Bronchial epithelial cell (primary cell): ENCODE measurements at regions not wholly inside any gene's neighbourhood (a gene's known extent, or its start where the extent isn't known, plus 50 kb on each side); places are given as distances from the start of the nearest gene placed in this dataset.
"Not testable (repeated sequence)": the region's sequence is repeated elsewhere in the genome, so short reads cannot be mapped to it uniquely, and the experiment has no call there.

Experiments used
- DNase-seq: peaks from one replicate; pipeline ENCODE4 v3.0.0-alpha.2; 2010; ENCODE audit warnings: low read depth
- FAIRE-seq: peaks from 2 replicates; lab custom pipeline; 2011; peaks lifted over from hg19 to GRCh38; lab: Jason Lieb, UNC
- H3K27me3 ChIP-seq: 2 replicates; pipeline ENCODE4 v1.5.1; 2011; ENCODE audit warnings: low read length; ENCODE audit not compliant: control insufficient read depth, insufficient read depth
- H3K36me3 ChIP-seq: 2 replicates; pipeline ENCODE4 v1.5.1; 2011; ENCODE audit warnings: low read length; ENCODE audit not compliant: control insufficient read depth, insufficient read depth
- H3K4me3 ChIP-seq: 2 replicates; pipeline ENCODE4 v1.5.1; 2011; ENCODE audit warnings: mild to moderate bottlenecking, low read depth, low read length, control low read depth
- TF ChIP-seq, protein P1 (sequence below): IDR thresholded peaks from 2 replicates; pipeline ENCODE4 v1.5.1; 2011; ENCODE audit warnings: mild to moderate bottlenecking, moderate library complexity, low read length, control low read depth, inconsistent platforms; ENCODE audit not compliant: insufficient read depth, severe bottlenecking

DNA sequence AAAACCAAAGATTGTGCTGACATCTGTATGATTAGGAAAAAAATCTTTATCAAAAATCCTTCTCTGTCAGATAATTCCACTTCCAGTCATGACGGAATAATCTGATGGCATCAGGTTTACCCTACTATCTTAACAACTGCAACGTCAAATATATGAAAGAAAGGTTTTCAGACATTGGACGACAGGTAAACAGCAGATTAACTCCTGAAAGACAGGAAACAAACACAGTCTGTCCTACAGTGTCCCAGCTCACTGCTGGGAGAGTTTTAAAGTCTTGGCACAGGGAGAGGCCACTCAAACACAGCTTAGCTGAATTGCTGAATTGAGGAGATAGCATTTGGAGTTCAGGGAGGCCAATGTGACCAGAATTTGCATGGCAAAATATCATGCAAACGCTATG is 186.3 kb upstream of the KCTD7 start:
- FAIRE-seq (no peak), DNase-seq (no peak)
- no peaks in the 10 kb centered on the region for H3K36me3 ChIP-seq
- TF ChIP-seq, protein P1, sequence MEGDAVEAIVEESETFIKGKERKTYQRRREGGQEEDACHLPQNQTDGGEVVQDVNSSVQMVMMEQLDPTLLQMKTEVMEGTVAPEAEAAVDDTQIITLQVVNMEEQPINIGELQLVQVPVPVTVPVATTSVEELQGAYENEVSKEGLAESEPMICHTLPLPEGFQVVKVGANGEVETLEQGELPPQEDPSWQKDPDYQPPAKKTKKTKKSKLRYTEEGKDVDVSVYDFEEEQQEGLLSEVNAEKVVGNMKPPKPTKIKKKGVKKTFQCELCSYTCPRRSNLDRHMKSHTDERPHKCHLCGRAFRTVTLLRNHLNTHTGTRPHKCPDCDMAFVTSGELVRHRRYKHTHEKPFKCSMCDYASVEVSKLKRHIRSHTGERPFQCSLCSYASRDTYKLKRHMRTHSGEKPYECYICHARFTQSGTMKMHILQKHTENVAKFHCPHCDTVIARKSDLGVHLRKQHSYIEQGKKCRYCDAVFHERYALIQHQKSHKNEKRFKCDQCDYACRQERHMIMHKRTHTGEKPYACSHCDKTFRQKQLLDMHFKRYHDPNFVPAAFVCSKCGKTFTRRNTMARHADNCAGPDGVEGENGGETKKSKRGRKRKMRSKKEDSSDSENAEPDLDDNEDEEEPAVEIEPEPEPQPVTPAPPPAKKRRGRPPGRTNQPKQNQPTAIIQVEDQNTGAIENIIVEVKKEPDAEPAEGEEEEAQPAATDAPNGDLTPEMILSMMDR, result no peak
- H3K4me3 ChIP-seq, result no peak overlapping the region
- no peaks in the 10 kb centered on the region for H3K27me3 ChIP-seq

DNA sequence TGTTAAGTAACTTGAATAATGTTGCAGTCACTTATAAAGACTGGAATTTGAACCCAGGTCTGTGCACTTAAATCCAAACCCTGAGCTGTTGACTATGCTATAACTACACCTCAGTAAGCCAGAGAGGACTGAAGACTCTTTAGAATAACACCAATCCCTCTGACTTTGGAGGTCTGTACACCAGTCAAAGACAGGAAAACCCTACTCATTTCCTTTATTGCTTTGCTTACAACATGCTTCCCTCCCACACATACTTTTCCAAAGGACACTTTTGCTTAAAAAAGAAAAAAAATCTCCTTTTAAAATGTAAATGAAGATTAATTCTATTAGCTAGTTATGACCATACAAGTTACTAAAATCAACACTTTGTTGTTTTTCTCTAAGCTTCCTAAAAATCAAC is 184.7 kb upstream of the KCTD7 start:
- no peak overlapping the region for H3K4me3 ChIP-seq
- FAIRE-seq, result no peak
- TF ChIP-seq, protein P1, result no peak
- H3K27me3 ChIP-seq, result no peaks in the 10 kb centered on the region
- H3K36me3 ChIP-seq, result no peaks in the 10 kb centered on the region
- DNase-seq, result no peak

DNA sequence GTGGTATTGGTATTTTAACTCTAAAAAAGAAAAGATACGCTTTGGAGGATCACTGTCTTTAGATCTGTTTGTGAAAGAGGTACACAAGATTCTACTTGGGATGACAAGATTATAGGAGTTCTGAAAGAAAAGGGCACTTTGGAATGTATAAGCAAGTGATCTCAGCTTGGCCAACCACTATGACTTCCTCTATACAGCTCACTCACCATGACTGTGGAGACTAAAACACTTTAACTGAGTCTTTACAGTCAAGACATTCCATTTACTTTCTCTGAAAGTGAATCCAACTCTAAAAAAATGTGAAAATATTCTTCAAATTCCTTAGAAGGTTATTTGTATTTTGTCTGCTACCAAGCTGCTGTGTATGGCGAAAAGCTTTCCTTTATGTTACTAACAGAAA is 181.7 kb upstream of the KCTD7 start:
- not testable (repeated sequence) for H3K36me3 ChIP-seq, H3K27me3 ChIP-seq, FAIRE-seq, H3K4me3 ChIP-seq, DNase-seq

DNA sequence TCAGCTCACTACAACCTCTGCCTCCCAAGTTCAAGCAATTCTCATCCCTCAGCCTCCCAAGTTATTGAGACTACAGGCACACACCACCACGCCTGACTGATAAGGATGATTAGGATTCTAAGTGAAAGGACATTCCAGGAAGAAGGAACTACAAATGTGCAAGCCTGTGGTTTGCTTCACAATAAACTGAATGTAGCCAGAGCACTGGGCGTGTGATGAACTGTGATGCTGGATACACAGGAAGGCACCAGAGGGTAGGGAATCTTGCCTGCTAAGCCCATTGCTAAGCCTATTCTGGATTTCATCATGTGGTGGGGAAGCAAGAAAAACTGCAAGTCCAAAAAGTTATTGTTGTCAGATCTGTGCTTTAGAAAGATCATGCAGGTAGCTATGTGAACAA is 177.9 kb upstream of the KCTD7 start:
- not testable (repeated sequence) for H3K4me3 ChIP-seq, H3K27me3 ChIP-seq, DNase-seq, H3K36me3 ChIP-seq, FAIRE-seq

DNA sequence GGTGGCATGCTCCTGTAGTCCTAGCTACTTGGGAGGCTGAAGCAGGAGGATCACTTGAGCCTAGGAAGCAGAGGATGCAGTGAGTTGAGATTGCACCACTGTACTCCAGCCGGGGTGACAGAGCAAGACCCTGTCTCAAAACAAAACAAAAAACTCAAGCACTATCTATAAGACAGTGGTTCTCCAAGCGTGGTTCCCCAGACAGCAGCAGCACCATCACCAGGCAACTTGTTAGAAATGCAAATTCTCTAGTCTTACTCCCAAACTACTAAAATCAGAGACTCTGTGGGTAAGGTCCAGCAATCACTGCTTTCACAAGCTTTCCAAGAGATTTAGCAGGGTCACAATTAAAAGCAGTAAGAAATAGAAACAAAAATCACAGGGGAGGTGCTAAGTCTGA is 177.0 kb upstream of the KCTD7 start:
- not testable (repeated sequence) for FAIRE-seq, H3K27me3 ChIP-seq, DNase-seq, H3K4me3 ChIP-seq, H3K36me3 ChIP-seq

DNA sequence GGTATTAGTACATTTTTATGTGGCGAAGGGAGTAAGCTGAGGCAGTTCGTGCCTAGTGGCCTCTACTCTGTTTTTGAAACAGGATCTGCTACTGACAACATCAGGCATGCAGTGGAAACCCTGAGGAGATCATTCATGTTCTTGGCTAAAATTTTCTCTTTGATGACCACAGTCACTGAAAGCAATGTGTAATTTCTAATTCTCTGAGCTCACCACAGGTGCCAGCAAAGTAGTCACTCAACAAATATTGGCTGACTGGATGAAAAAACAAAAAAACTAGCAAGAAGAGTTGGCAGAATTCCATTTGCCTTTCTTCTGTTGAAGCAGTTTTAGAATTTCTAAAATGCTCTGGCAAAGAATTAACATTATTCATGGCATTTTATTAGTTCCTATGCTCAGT is 176.5 kb upstream of the KCTD7 start:
- TF ChIP-seq, protein P1, result no peak
- no peaks in the 10 kb centered on the region for H3K27me3 ChIP-seq
- DNase-seq (peak; percentile 37), FAIRE-seq (no peak)
- no peaks in the 10 kb centered on the region for H3K36me3 ChIP-seq
- H3K4me3 ChIP-seq, result no peak overlapping the region

DNA sequence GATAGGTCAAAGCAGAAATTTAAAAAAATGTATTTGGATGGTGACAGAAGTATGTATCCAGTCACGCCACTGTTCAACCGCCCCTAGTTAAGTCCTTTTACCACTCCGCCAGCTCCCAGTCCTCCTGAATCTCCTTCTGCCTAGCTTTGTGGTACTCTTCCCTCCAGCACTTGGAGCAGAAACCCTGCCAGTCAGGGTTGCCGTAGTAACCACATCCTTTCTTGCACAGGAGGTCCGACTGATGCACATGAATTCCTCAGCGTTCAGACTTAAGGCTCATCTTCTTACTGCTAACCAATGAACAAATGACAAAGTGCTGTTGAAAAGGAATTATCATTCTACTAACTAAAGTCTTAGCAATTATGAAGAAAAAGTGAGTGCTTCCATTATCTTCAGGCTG is 175.3 kb upstream of the KCTD7 start:
- DNase-seq (no peak), FAIRE-seq (no peak)
- H3K4me3 ChIP-seq, result no peak overlapping the region
- H3K27me3 ChIP-seq, result no peaks in the 10 kb centered on the region
- TF ChIP-seq, protein P1, result no peak
- no peaks in the 10 kb centered on the region for H3K36me3 ChIP-seq
